OCI-LY7 (cell line): ENCODE measurements at regions not wholly inside any gene's neighbourhood (a gene's known extent, or its start where the extent isn't known, plus 50 kb on each side); places are given as distances from the start of the nearest gene placed in this dataset.

Experiments
- BruUV-seq: library from RNA; stranded (reverse); fragments of 400-500 nt; replicated peaks from 2 replicates; lab custom pipeline; 2021; lab: Mats Ljungman, UMichigan
- CTCF ChIA-PET: fragments of 300-600 bp; sonication (Branson Sonifier 250); formaldehyde crosslinking; loops from one replicate; lab custom pipeline; 2022; ENCODE audit warnings: antibody characterized with exemption; ENCODE audit not compliant: unreplicated experiment; lab: Charles Lee
- POLR2A ChIA-PET: fragments of 300-600 bp; sonication (Branson Sonifier 250); formaldehyde crosslinking; loops from one replicate; lab custom pipeline; 2022; ENCODE audit warnings: antibody characterized with exemption; lab: Charles Lee
- DNase-seq: peaks from one replicate; pipeline ENCODE4 v3.0.0-alpha.2; 2015; ENCODE audit warnings: low spot score
- H2AFZ ChIP-seq: fragments of 200-600 bp; sonication (generic), shearing (Covaris generic); 2 replicates; pipeline ENCODE4 v1.6.1; 2014; ENCODE audit warnings: mild to moderate bottlenecking, antibody characterized with exemption, low read length, moderate library complexity
- H3K27ac ChIP-seq: fragments of 200-600 bp; sonication (generic); 2 replicates; pipeline ENCODE4 v1.5.1; 2014; ENCODE audit warnings: mixed run types, low read depth, mild to moderate bottlenecking, moderate library complexity, low read length, inconsistent platforms; ENCODE audit not compliant: poor library complexity, severe bottlenecking
- H3K36me3 ChIP-seq: fragments of 200-600 bp; sonication (generic); 2 replicates; pipeline ENCODE4 v1.6.1; 2014; ENCODE audit warnings: mild to moderate bottlenecking, antibody characterized with exemption, low read length, moderate library complexity, mixed read lengths; ENCODE audit not compliant: insufficient read depth
- H3K4me1 ChIP-seq: fragments of 200-600 bp; sonication (generic); 2 replicates; pipeline ENCODE4 v1.5.1; 2014; ENCODE audit warnings: mild to moderate bottlenecking, low read length; ENCODE audit not compliant: insufficient read depth, poor library complexity, severe bottlenecking
- H3K4me2 ChIP-seq: fragments of 200-600 bp; sonication (generic); 2 replicates; pipeline ENCODE4 v1.6.1; 2014; ENCODE audit warnings: mild to moderate bottlenecking, low read length
- H3K4me3 ChIP-seq: fragments of 200-600 bp; sonication (generic); 2 replicates; pipeline ENCODE4 v1.5.1; 2014; ENCODE audit warnings: mild to moderate bottlenecking, low read depth, low read length; ENCODE audit not compliant: poor library complexity, severe bottlenecking
- H3K79me2 ChIP-seq: fragments of 200-600 bp; sonication (generic); 2 replicates; pipeline ENCODE4 v1.6.1; 2016; ENCODE audit warnings: low read depth, mild to moderate bottlenecking, low read length, moderate library complexity, mixed read lengths; ENCODE audit not compliant: insufficient read depth
- H3K9me2 ChIP-seq: fragments of 200-600 bp; sonication (generic); 2 replicates; pipeline ENCODE4 v1.6.1; 2016; ENCODE audit warnings: mild to moderate bottlenecking, low read length, mixed read lengths; ENCODE audit not compliant: insufficient read depth
- H3K9me3 ChIP-seq: fragments of 200-600 bp; sonication (generic); 2 replicates; pipeline ENCODE4 v1.6.1; 2014; ENCODE audit warnings: mild to moderate bottlenecking, mixed run types, low read length, mixed read lengths
- H4K20me1 ChIP-seq: fragments of 200-600 bp; sonication (generic); 2 replicates; pipeline ENCODE4 v1.6.1; 2014; ENCODE audit warnings: mild to moderate bottlenecking, antibody characterized with exemption, low read length, moderate library complexity, mixed read lengths; ENCODE audit not compliant: insufficient read depth
- CTCF ChIP-seq: fragments of 200-600 bp; sonication (generic); conservative IDR thresholded peaks from 2 replicates; pipeline ENCODE4 v1.5.1; 2014; ENCODE audit warnings: mild to moderate bottlenecking, antibody characterized with exemption, low read length, moderate library complexity, mixed read lengths
- EZH2phosphoT487 ChIP-seq: fragments of 200-600 bp; sonication (generic); IDR thresholded peaks from 2 replicates; pipeline ENCODE4 v1.6.1; 2018; ENCODE audit warnings: low read depth, borderline replicate concordance, mild to moderate bottlenecking, mixed run types, antibody characterized with exemption, low read length, moderate library complexity, mixed read lengths
- intact Hi-C: fragments of 100-400 bp; cut with micrococcal nuclease; formaldehyde crosslinking; loops from one replicate; pipeline ENCODE4 v1.10.0; 2022; ENCODE audit not compliant: unreplicated experiment

DNA sequence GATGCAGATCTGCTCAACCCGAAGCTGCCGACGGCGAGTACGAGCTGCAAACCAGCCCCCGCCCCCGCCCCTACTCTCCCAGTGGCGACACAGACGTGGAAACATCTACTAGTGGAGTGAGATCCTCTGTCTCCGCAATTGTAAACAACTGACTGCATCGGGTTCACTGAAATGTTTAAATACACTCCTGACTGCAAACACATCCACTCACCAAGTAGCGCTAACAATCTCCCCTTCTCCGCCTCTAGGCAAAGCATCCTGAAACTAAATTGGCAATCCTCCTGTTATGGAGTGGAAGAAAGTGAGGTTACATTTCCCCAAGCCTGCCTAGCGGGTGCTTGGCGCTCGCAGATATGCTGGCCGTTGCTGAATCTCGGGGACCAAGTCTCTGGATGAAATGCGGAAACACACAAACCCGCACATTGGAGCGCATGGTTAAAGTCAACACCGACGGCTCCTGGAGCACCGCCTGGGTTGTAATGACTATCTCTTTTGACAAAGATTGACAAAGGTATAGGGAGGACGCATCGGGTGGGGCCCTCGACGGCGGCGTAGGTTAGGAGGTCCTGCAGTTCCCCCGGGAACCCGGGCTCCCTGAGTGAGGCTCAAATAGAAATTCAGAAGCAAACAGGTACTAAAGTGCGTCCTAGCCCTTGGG, 117.0 kb upstream of the TEX13C start:
- H3K79me2 ChIP-seq, result no peaks in the 10 kb centered on the region
- intact Hi-C loops, result no loop called here
- H3K4me2 ChIP-seq, result no peak overlapping the region
- H3K36me3 ChIP-seq, result no peaks in the 10 kb centered on the region
- H3K27ac ChIP-seq, result no peak overlapping the region
- no peak for DNase-seq
- no peaks in the 10 kb centered on the region for H4K20me1 ChIP-seq
- no peak for TF ChIP-seq EZH2phosphoT487
- TF ChIP-seq CTCF, result no peak
- H3K9me2 ChIP-seq, result no peaks in the 10 kb centered on the region
- H3K4me1 ChIP-seq, result no peaks in the 10 kb centered on the region
- no TSS peak for BruUV-seq
- H2AFZ ChIP-seq, result no peak overlapping the region
- H3K9me3 ChIP-seq, result no peaks in the 10 kb centered on the region
- ChIA-PET CTCF (no interaction called here), POLR2A (no interaction called here)
- H3K4me3 ChIP-seq, result no peak overlapping the region

- DNase-seq, result no peak
- TF ChIP-seq CTCF, result no peak
- TF ChIP-seq EZH2phosphoT487, result no peak
- no peak overlapping the region for H3K4me2 ChIP-seq
- H2AFZ ChIP-seq, result no peak overlapping the region
- H3K4me1 ChIP-seq, result no peaks in the 10 kb centered on the region
- no peaks in the 10 kb centered on the region for H4K20me1 ChIP-seq
- intact Hi-C loops, result no loop called here
- no peaks in the 10 kb centered on the region for H3K36me3 ChIP-seq
- H3K4me3 ChIP-seq, result no peak overlapping the region
- ChIA-PET POLR2A (no interaction called here), CTCF (no interaction called here)
- no peak overlapping the region for H3K27ac ChIP-seq
- H3K9me3 ChIP-seq, result no peaks in the 10 kb centered on the region
- H3K9me2 ChIP-seq, result no peaks in the 10 kb centered on the region
- BruUV-seq, result no TSS peak
- H3K79me2 ChIP-seq, result no peaks in the 10 kb centered on the region
Observed at GRCh38 chrX:125203365-125203736, 116.3 kb upstream of the TEX13C start.

GRCh38 chrX:125203737-125204578, 115.7 kb upstream of the TEX13C start:
- H3K79me2 ChIP-seq, result no peaks in the 10 kb centered on the region
- intact Hi-C loops, result no loop called here
- BruUV-seq, result no TSS peak
- ChIA-PET POLR2A (no interaction called here), CTCF (no interaction called here)
- H3K9me3 ChIP-seq, result no peaks in the 10 kb centered on the region
- TF ChIP-seq CTCF, result no peak
- no peak for TF ChIP-seq EZH2phosphoT487
- no peak overlapping the region for H3K27ac ChIP-seq
- H3K4me3 ChIP-seq, result no peak overlapping the region
- no peaks in the 10 kb centered on the region for H4K20me1 ChIP-seq
- no peaks in the 10 kb centered on the region for H3K36me3 ChIP-seq
- DNase-seq, result no peak
- no peaks in the 10 kb centered on the region for H3K4me1 ChIP-seq
- H3K9me2 ChIP-seq, result no peaks in the 10 kb centered on the region
- H2AFZ ChIP-seq, result no peak overlapping the region
- no peak overlapping the region for H3K4me2 ChIP-seq
